ENCODE measurements at regions not wholly inside any gene's neighbourhood (a gene's known extent, or its start where the extent isn't known, plus 50 kb on each side); places are given as distances from the start of the nearest gene placed in this dataset.

- Histone ChIP-seq H3K4me3 (ENCODE audit: low read depth, low read length) (no peak overlapping the region), H3K36me3 (ENCODE audit: control insufficient read depth, insufficient read depth, low read length) (no peaks in the 10 kb centered on the region), H3K27me3 (ENCODE audit: control insufficient read depth, insufficient read depth, low read length) (no peaks in the 10 kb centered on the region; the same call in 1 of the 2 replicates)
- no peak for TF ChIP-seq CTCF (IDR thresholded peaks at IDR 0.05; ENCODE audit: insufficient read depth, low read depth, low read length)
- no peak for DNase-seq (ENCODE audit: low read depth)
- ChIA-PET CTCF (no interaction called here), POLR2A (no interaction called here)
These were observed 348.3 kb downstream of the ISL1 start for GRCh38 chr5:51731421-51732029.

GRCh38 chr5:51732304-51732703, 349.1 kb downstream of the ISL1 start:
- TF ChIP-seq CTCF (IDR thresholded peaks at IDR 0.05; ENCODE audit: insufficient read depth, low read depth, low read length): no peak
- no peaks in the 10 kb centered on the region; the same call in 1 of the 2 replicates for H3K27me3 ChIP-seq (ENCODE audit: control insufficient read depth, insufficient read depth, low read length)
- CTCF ChIA-PET: no interaction called here
- DNase-seq (ENCODE audit: low read depth): no peak
- no peaks in the 10 kb centered on the region for H3K36me3 ChIP-seq (ENCODE audit: control insufficient read depth, insufficient read depth, low read length)
- POLR2A ChIA-PET: no interaction called here
- H3K4me3 ChIP-seq (ENCODE audit: low read depth, low read length): no peak overlapping the region

- Histone ChIP-seq H3K36me3 (ENCODE audit: control insufficient read depth, insufficient read depth, low read length) (no peaks in the 10 kb centered on the region), H3K27me3 (ENCODE audit: control insufficient read depth, insufficient read depth, low read length) (no peaks in the 10 kb centered on the region; the same call in 1 of the 2 replicates), H3K4me3 (ENCODE audit: low read depth, low read length) (no peak overlapping the region)
- no peak for DNase-seq (ENCODE audit: low read depth)
- no peak for TF ChIP-seq CTCF (IDR thresholded peaks at IDR 0.05; ENCODE audit: insufficient read depth, low read depth, low read length)
- ChIA-PET CTCF (no interaction called here), POLR2A (no interaction called here)
These were observed 351.4 kb downstream of the ISL1 start for GRCh38 chr5:51734677-51735076.

GRCh38 chr5:51746023-51746422, 362.8 kb downstream of the ISL1 start:
- POLR2A ChIA-PET: no interaction called here

GRCh38 chr5:51748647-51749046, 365.4 kb downstream of the ISL1 start:
- no peak for TF ChIP-seq CTCF (IDR thresholded peaks at IDR 0.05; ENCODE audit: insufficient read depth, low read depth, low read length)
- Histone ChIP-seq H3K4me3 (ENCODE audit: low read depth, low read length) (no peak overlapping the region), H3K36me3 (ENCODE audit: control insufficient read depth, insufficient read depth, low read length) (no peaks in the 10 kb centered on the region), H3K27me3 (ENCODE audit: control insufficient read depth, insufficient read depth, low read length) (no peaks in the 10 kb centered on the region)
- ChIA-PET POLR2A (no interaction called here), CTCF (no interaction called here)
- DNase-seq (ENCODE audit: low read depth): no peak

More at GRCh38 chr5:51746023-51746422, 362.8 kb downstream of the ISL1 start:
- CTCF ChIA-PET: no interaction called here
- Histone ChIP-seq H3K4me3 (ENCODE audit: low read depth, low read length) (no peak overlapping the region), H3K36me3 (ENCODE audit: control insufficient read depth, insufficient read depth, low read length) (no peaks in the 10 kb centered on the region), H3K27me3 (ENCODE audit: control insufficient read depth, insufficient read depth, low read length) (no peaks in the 10 kb centered on the region)
- no peak for TF ChIP-seq CTCF (IDR thresholded peaks at IDR 0.05; ENCODE audit: insufficient read depth, low read depth, low read length)
- no peak for DNase-seq (ENCODE audit: low read depth)
